ENCODE measurements at regions not wholly inside any gene's neighbourhood (a gene's known extent, or its start where the extent isn't known, plus 50 kb on each side); places are given as distances from the start of the nearest gene placed in this dataset.

DNA sequence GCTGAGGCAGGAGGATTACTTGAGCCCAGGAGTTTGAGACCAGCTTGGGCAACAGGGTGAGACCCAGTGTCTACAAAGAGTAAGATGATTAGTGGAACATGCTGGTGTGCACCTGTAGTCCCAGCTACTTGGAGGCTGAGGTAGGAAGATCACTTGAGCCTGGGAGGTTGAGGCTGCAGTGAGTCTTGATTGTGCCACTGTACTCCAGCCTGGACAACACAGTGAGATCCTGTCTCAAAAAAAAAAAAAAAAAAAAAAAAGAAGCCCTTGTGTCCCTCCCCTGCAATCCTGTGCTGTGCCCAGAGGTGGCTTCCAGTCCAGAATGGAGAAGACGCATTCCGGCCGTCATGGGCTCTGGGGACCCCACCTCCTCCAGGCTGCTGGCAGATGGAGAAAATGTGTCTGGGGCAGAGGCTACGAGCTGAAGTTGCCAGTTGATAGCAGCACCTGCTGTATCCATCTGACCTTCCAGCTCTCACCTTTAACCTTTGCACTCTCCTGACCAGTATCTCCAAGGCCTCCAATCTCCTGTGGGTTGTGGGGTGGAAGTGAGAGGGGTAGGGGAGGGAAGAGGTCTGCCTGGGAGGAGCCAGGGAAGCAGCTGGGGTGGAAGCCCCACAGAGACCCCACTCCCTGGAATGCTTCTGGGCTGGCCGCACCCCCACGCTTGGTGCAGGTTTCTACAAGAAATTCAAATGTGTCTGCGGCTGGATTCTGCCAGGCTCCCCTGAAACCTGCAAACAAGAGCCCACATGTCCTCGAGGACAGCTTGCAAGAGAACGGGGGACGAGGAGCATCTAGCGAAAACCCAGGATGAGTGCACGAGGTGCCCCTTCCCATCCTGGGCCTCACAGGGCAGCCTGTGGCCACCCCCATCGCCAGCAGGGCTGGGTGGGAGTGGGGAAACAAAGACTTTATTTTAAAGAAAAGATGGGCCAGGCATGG lies 148.3 kb upstream of the IER5L start:
- TF ChIP-seq ZFX (IDR thresholded peaks at IDR 0.05; ENCODE audit: borderline replicate concordance): no peak
- no peak for TF ChIP-seq CTCF (IDR thresholded peaks at IDR 0.05)
- no peak overlapping the region for H3K27ac ChIP-seq

GRCh38 chr9:129324808-129325502 lies 146.9 kb upstream of the IER5L start:
- TF ChIP-seq ZFX (IDR thresholded peaks at IDR 0.05; ENCODE audit: borderline replicate concordance) (no peak), CTCF (IDR thresholded peaks at IDR 0.05) (no peak)
- H3K27ac ChIP-seq: peak overlapping the region; percentile 97; the same call in 1 of the 2 replicates

- no peak for TF ChIP-seq CTCF (IDR thresholded peaks at IDR 0.05)
- TF ChIP-seq ZFX (IDR thresholded peaks at IDR 0.05; ENCODE audit: borderline replicate concordance): no peak
- peak overlapping the region; percentile 97 for H3K27ac ChIP-seq
Observed at GRCh38 chr9:129323999-129324553, 146.0 kb upstream of the IER5L start.

GRCh38 chr9:129323376-129323998 lies 145.4 kb upstream of the IER5L start:
- TF ChIP-seq CTCF (IDR thresholded peaks at IDR 0.05) (no peak), ZFX (IDR thresholded peaks at IDR 0.05; ENCODE audit: borderline replicate concordance) (no peak)
- peak overlapping the region; percentile 97 for H3K27ac ChIP-seq

DNA sequence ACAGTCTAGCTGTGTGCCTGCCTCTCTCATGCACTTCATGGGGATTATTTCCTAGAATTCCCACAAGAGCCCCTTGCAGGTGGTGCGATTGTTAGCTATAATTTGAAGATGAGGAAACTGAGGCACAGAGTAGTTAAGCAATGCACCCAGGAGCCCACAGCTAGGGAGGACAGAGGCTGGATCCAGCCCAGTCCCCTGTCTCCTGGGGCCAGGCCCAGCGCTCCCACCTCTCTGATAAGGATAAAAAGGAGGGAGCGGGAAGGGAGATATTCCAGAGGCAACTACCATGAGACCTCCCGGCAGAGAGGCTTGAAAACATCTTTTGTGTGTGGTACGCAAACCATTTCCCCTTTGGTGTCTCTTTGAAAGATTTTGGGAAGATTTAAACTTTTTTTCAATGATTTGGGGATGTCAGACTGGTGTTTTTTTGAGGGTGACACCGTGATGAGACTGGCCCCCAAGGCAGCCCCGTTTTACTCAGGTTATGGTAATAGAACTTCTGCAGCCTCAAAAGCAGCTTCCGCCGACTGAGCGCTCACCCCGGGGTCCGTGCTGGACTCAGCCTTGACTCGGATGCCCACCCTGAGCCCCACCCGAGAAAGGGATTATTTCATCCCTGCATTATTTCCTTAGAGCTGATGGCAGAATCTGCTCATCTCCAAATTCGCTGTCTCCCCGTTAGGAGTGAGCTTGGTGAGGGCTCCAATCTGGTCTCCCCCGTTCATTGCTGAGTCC lies 144.7 kb upstream of the IER5L start:
- peak overlapping the region; percentile 97 for H3K27ac ChIP-seq
- no peak for TF ChIP-seq ZFX (IDR thresholded peaks at IDR 0.05; ENCODE audit: borderline replicate concordance)
- no peak for TF ChIP-seq CTCF (IDR thresholded peaks at IDR 0.05)

GRCh38 chr9:129322022-129322621 lies 144.1 kb upstream of the IER5L start:
- no peak for TF ChIP-seq ZFX (IDR thresholded peaks at IDR 0.05; ENCODE audit: borderline replicate concordance)
- no peak for TF ChIP-seq CTCF (IDR thresholded peaks at IDR 0.05)

More at GRCh38 chr9:129322022-129322621, 144.1 kb upstream of the IER5L start:
- peak overlapping the region; percentile 97 for H3K27ac ChIP-seq

All from 22Rv1 (cell line).